Breast epithelium (tissue), 4 donors: ENCODE measurements at regions not wholly inside any gene's neighbourhood (a gene's known extent, or its start where the extent isn't known, plus 50 kb on each side); places are given as distances from the start of the nearest gene placed in this dataset.

ENCODE experiments used
- DNase-seq, 2 donors: peaks; one replicate each; pipeline ENCODE4 v3.0.0-alpha.2; 2019; ENCODE audit warnings: low spot score in 2 of 2
- H3K27ac ChIP-seq, 2 donors: fragments of 200-600 bp; sonication (generic) in 1 of 2; one replicate each; pipeline ENCODE4 v1.5.1; 2016 to 2019; ENCODE audit warnings: mild to moderate bottlenecking in 1 of 2
- H3K27me3 ChIP-seq, 2 donors: fragments of 200-600 bp; sonication (generic) in 1 of 2; one replicate each; pipeline versions ENCODE4 v1.5.1 to v1.6.0; 2017 to 2019; ENCODE audit warnings: control low read depth in 1 of 2, mild to moderate bottlenecking in 1 of 2
- H3K36me3 ChIP-seq: fragments of 200-600 bp; one replicate; pipeline ENCODE4 v1.5.1; 2019
- H3K4me1 ChIP-seq, 2 donors: fragments of 200-600 bp; sonication (generic); one replicate each; pipeline ENCODE4 v1.5.1; 2016 to 2019; ENCODE audit warnings: control low read depth in 1 of 2
- H3K4me3 ChIP-seq, 3 donors: fragments of 200-600 bp; sonication (generic); 1 replicate in 2 of 3; 2 replicates in 1 of 3; pipeline ENCODE4 v1.5.1; 2016 to 2019; ENCODE audit warnings: mild to moderate bottlenecking in 3 of 3, moderate library complexity in 2 of 3
- H3K9me3 ChIP-seq, 2 donors: fragments of 200-600 bp; sonication (generic) in 1 of 2; one replicate each; pipeline ENCODE4 v1.5.1; 2016 to 2019; ENCODE audit warnings: control low read depth in 1 of 2
- POLR2A ChIP-seq: fragments of 450-650 bp; IDR thresholded peaks from one replicate; pipeline ENCODE4 v1.6.1; 2016; ENCODE audit warnings: antibody characterized with exemption, mild to moderate bottlenecking, moderate library complexity
- POLR2AphosphoS5 ChIP-seq, 3 donors: sonication (generic); formaldehyde crosslinking; IDR thresholded peaks; one replicate each; pipeline ENCODE4 v1.6.1; 2017; ENCODE audit warnings: antibody characterized with exemption in 3 of 3
- intact Hi-C: fragments of 100-400 bp; cut with DNase I; formaldehyde crosslinking; loops from one replicate; pipeline ENCODE4 v1.15.1; 2023; ENCODE audit warnings: low total_unique reads
- TF ChIP-seq, protein P1 (sequence below), 3 donors: fragments of 450-650 bp; IDR thresholded peaks; one replicate each; pipeline ENCODE4 v1.5.1; 2016 to 2017; ENCODE audit warnings: antibody characterized with exemption in 3 of 3, mild to moderate bottlenecking in 3 of 3, moderate library complexity in 3 of 3

GRCh38 chr13:28548872-28549271 is 53.9 kb upstream of the FLT1 start:
- TF ChIP-seq, protein P1, sequence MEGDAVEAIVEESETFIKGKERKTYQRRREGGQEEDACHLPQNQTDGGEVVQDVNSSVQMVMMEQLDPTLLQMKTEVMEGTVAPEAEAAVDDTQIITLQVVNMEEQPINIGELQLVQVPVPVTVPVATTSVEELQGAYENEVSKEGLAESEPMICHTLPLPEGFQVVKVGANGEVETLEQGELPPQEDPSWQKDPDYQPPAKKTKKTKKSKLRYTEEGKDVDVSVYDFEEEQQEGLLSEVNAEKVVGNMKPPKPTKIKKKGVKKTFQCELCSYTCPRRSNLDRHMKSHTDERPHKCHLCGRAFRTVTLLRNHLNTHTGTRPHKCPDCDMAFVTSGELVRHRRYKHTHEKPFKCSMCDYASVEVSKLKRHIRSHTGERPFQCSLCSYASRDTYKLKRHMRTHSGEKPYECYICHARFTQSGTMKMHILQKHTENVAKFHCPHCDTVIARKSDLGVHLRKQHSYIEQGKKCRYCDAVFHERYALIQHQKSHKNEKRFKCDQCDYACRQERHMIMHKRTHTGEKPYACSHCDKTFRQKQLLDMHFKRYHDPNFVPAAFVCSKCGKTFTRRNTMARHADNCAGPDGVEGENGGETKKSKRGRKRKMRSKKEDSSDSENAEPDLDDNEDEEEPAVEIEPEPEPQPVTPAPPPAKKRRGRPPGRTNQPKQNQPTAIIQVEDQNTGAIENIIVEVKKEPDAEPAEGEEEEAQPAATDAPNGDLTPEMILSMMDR (IDR thresholded peaks at IDR 0.05): no peak
- TF ChIP-seq POLR2A (no peak), POLR2AphosphoS5 (IDR thresholded peaks at IDR 0.05) (no peak)
- intact Hi-C loops: loop anchor here (10.0 kb wide), 1 partner anchor 164 kb away; no protein-coding TSS in a partner anchor

DNA sequence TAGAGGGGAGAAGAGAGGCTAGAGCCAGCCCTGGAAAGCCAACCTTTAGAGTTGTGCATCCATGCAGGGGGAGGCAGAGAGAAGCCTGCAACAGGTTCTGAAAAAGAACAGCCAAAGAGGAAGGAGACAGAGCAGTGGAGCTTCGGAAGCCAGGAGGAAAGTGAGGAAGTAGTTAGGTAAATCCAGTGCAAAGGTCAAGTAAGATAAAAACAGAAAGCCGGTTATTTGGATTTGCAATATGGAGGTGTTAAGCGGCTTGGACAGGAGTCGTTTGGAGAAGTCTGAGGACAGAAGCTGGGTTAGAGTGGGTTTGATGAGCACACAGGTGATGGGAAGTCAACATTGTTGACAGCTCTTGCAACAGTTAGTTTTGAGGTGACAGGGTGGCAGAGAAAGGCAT is 53.5 kb upstream of the FLT1 start:
- Histone ChIP-seq H3K4me3 (no peak overlapping the region), H3K4me1 (no peaks in the 10 kb centered on the region), H3K27me3 (no peaks in the 10 kb centered on the region), H3K36me3 (no peaks in the 10 kb centered on the region), H3K27ac (no peak overlapping the region), H3K9me3 (peaks cover 0 to 4% of the 10 kb centered on the region in 2 donors)
- intact Hi-C loops: loop anchor here (10.0 kb wide), 1 partner anchor 164 kb away; no protein-coding TSS in a partner anchor
- no peak for DNase-seq
- TF ChIP-seq POLR2A: no peak
- TF ChIP-seq, protein P1 (IDR thresholded peaks at IDR 0.05): no peak
- no peak for TF ChIP-seq POLR2AphosphoS5 (IDR thresholded peaks at IDR 0.05)

More at GRCh38 chr13:28548872-28549271, 53.9 kb upstream of the FLT1 start:
- DNase-seq: no peak
- H3K4me1 ChIP-seq: no peaks in the 10 kb centered on the region
- H3K36me3 ChIP-seq: no peaks in the 10 kb centered on the region
- H3K4me3 ChIP-seq: no peak overlapping the region
- no peaks in the 10 kb centered on the region for H3K27me3 ChIP-seq
- H3K9me3 ChIP-seq: peaks cover 0 to under 1% of the 10 kb centered on the region in 2 donors
- no peak overlapping the region for H3K27ac ChIP-seq

GRCh38 chr13:28545583-28546333 is 50.8 kb upstream of the FLT1 start:
- H3K27ac ChIP-seq: no peak overlapping the region
- TF ChIP-seq, protein P1 (IDR thresholded peaks at IDR 0.05): no peak
- no peak for TF ChIP-seq POLR2A
- no peak for TF ChIP-seq POLR2AphosphoS5 (IDR thresholded peaks at IDR 0.05)
- no peaks in the 10 kb centered on the region for H3K4me1 ChIP-seq
- H3K9me3 ChIP-seq: peaks cover 0 to 10% of the 10 kb centered on the region in 2 donors
- no peaks in the 10 kb centered on the region for H3K36me3 ChIP-seq
- no peak for DNase-seq
- no peak overlapping the region for H3K4me3 ChIP-seq
- H3K27me3 ChIP-seq: no peaks in the 10 kb centered on the region
- intact Hi-C loops: loop anchor here (10.0 kb wide), 1 partner anchor 161 kb away; no protein-coding TSS in a partner anchor
